Endothelial cell of umbilical vein (primary cell): ENCODE measurements at regions not wholly inside any gene's neighbourhood (a gene's known extent, or its start where the extent isn't known, plus 50 kb on each side); places are given as distances from the start of the nearest gene placed in this dataset.

Experiments
- CTCF ChIP-seq, 2 donors: IDR thresholded peaks; 1 replicate in 1 of 2; 2 replicates in 1 of 2; pipeline ENCODE4 v1.5.1; 2011; ENCODE audit warnings: low read length in 2 of 2, mild to moderate bottlenecking in 2 of 2, moderate library complexity in 2 of 2, control low read depth in 1 of 2, inconsistent platforms in 1 of 2, low read depth in 1 of 2; ENCODE audit not compliant: insufficient read depth in 1 of 2; ENCODE audit errors: extremely low read depth in 1 of 2
- EZH2 ChIP-seq: IDR thresholded peaks from 2 replicates; pipeline ENCODE4 v1.6.1; 2012; ENCODE audit warnings: borderline replicate concordance, low read depth, mild to moderate bottlenecking, moderate library complexity, low read length, inconsistent platforms; ENCODE audit not compliant: severe bottlenecking
- FOS ChIP-seq: IDR thresholded peaks from 2 replicates; pipeline ENCODE4 v1.6.1; 2011; ENCODE audit warnings: mild to moderate bottlenecking, low read length, moderate library complexity, borderline replicate concordance; ENCODE audit not compliant: insufficient read depth
- GATA2 ChIP-seq: IDR thresholded peaks from 2 replicates; pipeline ENCODE4 v1.7.0; 2011; ENCODE audit warnings: low read depth, mild to moderate bottlenecking, moderate library complexity, mixed read lengths, low read length; ENCODE audit not compliant: insufficient read length, insufficient read depth
- JUN ChIP-seq: IDR thresholded peaks from 2 replicates; pipeline ENCODE4 v1.6.1; 2011; ENCODE audit warnings: borderline replicate concordance, low read depth; ENCODE audit not compliant: insufficient read length, insufficient read depth
- MAX ChIP-seq: IDR thresholded peaks from 2 replicates; pipeline ENCODE4 v1.6.1; 2011; ENCODE audit not compliant: insufficient read depth, insufficient read length
- MYC ChIP-seq: IDR thresholded peaks from one replicate; pipeline ENCODE4 v1.6.1; 2011; ENCODE audit warnings: mild to moderate bottlenecking, low read depth, low read length
- POLR2A ChIP-seq: IDR thresholded peaks from 2 replicates; pipeline ENCODE4 v1.6.1; 2012; ENCODE audit warnings: low read depth, mild to moderate bottlenecking, control low read depth, low read length
- POLR2AphosphoS5 ChIP-seq: IDR thresholded peaks from 2 replicates; pipeline ENCODE4 v1.6.1; 2012; ENCODE audit warnings: low read depth, mild to moderate bottlenecking, control low read depth, low read length, moderate library complexity; ENCODE audit not compliant: insufficient read depth

- TF ChIP-seq EZH2 (no peak), CTCF (IDR thresholded peaks at IDR 0.05; ENCODE audit: extremely low read depth in 1 of 2, insufficient read depth in 1 of 2, low read depth in 1 of 2, low read length in 2 of 2) (peak; percentile 14 to 35), POLR2A (no peak), MYC (no peak), MAX (no peak), GATA2 (no peak), POLR2AphosphoS5 (no peak), JUN (no peak), FOS (no peak)
Observed at GRCh38 chr1:117710710-117711109, 104.9 kb downstream of the TENT5C start.
